C4-2B (cell line): ENCODE measurements at regions not wholly inside any gene's neighbourhood (a gene's known extent, or its start where the extent isn't known, plus 50 kb on each side); places are given as distances from the start of the nearest gene placed in this dataset.

Experiments used
- ZFX ChIP-seq: fragments of 450-650 bp; IDR thresholded peaks from 2 replicates; pipeline ENCODE4 v1.6.1; 2017
- TF ChIP-seq, protein P1 (sequence below): fragments of 450-650 bp; conservative IDR thresholded peaks from 2 replicates; pipeline ENCODE4 v1.5.1; 2017; ENCODE audit warnings: mild to moderate bottlenecking

- TF ChIP-seq, protein P1, sequence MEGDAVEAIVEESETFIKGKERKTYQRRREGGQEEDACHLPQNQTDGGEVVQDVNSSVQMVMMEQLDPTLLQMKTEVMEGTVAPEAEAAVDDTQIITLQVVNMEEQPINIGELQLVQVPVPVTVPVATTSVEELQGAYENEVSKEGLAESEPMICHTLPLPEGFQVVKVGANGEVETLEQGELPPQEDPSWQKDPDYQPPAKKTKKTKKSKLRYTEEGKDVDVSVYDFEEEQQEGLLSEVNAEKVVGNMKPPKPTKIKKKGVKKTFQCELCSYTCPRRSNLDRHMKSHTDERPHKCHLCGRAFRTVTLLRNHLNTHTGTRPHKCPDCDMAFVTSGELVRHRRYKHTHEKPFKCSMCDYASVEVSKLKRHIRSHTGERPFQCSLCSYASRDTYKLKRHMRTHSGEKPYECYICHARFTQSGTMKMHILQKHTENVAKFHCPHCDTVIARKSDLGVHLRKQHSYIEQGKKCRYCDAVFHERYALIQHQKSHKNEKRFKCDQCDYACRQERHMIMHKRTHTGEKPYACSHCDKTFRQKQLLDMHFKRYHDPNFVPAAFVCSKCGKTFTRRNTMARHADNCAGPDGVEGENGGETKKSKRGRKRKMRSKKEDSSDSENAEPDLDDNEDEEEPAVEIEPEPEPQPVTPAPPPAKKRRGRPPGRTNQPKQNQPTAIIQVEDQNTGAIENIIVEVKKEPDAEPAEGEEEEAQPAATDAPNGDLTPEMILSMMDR: no peak
- no peak for TF ChIP-seq ZFX
Measured at GRCh38 chr7:42685911-42686310, 226.0 kb downstream of the C7orf25 start.
